HG03280 (cell line): ENCODE measurements at regions not wholly inside any gene's neighbourhood (a gene's known extent, or its start where the extent isn't known, plus 50 kb on each side); places are given as distances from the start of the nearest gene placed in this dataset.
A peak's percentile ranks its signal among the peaks of the same experiment; 100 is the strongest.
"Not testable (repeated sequence)": the region's sequence is repeated elsewhere in the genome, so short reads cannot be mapped to it uniquely, and the experiment has no call there.

Experiments used
- ATAC-seq: cut with Tn5 transposase; IDR thresholded peaks from one replicate; pipeline ENCODE4 v1.9.1; 2021; ENCODE audit warnings: mild to moderate bottlenecking, moderate library complexity; ENCODE audit not compliant: unreplicated experiment

- no peak for ATAC-seq
These were observed 1618.0 kb upstream of the PCDH10 start for GRCh38 chr4:131531087-131531486.

GRCh38 chr4:131534944-131535645, 1614.0 kb upstream of the PCDH10 start:
- ATAC-seq = no peak

GRCh38 chr4:131540256-131540655, 1608.8 kb upstream of the PCDH10 start:
- no peak for ATAC-seq

- no peak for ATAC-seq
These were observed 1601.5 kb upstream of the PCDH10 start for GRCh38 chr4:131547506-131547981.

- ATAC-seq = no peak
These were observed 1597.8 kb upstream of the PCDH10 start for GRCh38 chr4:131551306-131551705.

DNA sequence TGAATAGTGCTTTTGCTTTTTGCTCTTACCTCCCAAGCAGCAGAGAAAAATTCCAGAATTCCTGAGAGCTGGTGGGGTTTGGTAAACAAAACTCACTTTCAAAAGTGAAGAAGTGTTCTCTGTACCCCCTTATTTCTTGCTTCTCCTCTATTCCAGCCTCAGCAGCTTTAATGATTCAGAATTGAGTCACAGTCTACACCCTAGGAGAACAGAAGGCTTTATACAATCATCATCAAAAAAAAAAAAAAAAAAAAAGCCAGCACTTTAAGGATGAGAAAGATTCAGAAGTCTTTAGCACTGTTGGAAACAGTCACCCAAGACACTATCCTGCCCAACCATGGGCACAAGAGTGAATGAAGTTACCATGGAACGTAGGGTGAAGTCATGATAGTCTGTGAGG, 1583.1 kb upstream of the PCDH10 start:
- no peak for ATAC-seq

DNA sequence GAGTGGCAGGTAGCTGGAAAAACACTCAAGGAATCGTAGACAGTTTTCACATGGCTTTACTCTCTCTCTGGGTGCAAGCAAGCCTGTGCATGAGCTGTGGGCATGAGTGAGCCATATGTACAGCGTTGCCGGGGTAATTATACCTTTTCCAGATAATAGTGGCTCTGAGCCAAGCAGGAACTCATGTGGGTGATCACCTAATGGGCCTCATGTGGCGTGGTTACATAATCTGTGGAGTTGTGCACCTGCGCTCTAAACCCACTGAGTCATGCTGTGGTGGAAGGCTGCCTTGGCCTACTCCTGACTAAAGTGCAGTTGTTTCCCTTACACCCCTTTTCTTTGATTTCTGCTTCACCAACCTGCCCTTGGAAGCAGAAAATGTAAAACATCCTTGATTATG, 1564.5 kb upstream of the PCDH10 start:
- ATAC-seq = no peak

DNA sequence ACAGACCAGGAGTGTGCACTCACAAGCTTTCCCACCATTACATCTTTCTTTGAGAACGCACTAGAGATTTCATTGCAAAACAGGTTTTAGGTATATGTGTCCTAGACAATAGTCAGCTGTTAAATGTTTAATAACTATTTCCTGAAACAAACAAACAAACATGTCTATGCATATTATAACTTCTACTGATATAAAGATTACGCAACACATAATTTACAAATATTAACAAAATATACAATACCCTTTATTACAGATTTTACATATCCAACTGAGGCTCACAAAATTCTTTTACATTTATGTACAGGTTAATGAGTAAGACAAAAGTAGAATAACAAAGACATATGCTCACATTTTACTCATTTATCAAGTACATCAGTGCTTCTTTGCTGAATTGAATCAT, 1554.0 kb upstream of the PCDH10 start:
- no peak for ATAC-seq

GRCh38 chr4:131603705-131604104, 1545.4 kb upstream of the PCDH10 start:
- ATAC-seq = no peak

DNA sequence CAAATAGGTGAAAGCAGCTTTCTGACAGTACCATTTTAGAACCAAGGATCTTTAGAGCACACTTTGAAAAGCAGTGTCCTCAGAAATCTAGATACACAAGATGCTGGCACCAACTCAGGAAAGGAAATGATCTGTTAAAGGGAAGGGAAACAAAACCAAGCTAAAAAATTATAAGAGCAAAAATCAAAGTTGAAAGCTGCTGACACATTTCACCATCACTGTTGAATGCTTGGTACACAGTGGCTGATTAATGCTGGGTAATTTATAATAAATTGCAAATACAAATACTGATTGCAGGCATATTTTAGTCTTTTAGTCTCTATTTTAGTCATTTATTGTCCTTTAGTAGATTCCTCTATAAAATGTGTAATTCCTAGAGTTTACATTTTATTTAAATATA, 1540.1 kb upstream of the PCDH10 start:
- ATAC-seq = no peak

DNA sequence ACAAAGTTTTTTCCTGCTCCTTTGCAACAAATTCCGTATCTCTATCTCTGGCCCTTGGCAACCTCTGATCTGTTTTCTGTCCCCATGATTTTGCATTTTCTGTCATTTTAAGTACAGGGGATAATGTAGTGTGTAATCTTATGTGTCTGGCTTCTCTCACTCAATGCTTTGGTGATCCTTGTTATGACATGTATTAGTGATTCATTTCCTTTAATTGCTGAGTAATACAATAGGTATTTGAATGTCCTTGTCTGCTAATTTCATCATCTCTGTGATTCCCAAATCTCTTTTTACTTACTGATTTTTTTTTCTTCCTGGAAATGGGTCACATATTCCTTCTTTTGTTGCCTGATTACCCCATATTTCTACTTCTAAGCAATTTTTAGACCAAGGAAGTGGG, 1538.6 kb upstream of the PCDH10 start:
- ATAC-seq = not testable (repeated sequence)

GRCh38 chr4:131613086-131613823, 1535.8 kb upstream of the PCDH10 start:
- ATAC-seq = peak; percentile 52

DNA sequence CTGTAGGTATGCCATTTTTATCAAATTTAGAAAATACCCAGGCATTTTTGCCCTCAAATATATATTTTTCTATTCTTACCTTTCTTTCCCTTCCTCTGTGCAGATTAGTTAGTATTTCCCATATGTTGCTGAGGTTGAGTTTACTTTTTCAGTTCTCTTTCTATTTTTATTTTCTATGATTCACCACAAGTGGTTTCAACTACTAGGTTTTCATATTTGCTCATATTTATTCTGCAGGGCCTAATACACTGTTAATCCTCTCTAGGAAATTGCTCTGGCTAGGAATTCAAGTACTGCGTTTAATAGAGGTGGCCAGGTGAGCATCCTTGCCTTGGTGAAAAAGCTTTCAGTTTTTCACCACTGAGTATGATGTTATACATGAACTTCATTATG, 1535.3 kb upstream of the PCDH10 start:
- ATAC-seq = peak; percentile 92

GRCh38 chr4:131632877-131633276, 1516.2 kb upstream of the PCDH10 start:
- ATAC-seq = no peak

GRCh38 chr4:131635191-131635590, 1513.9 kb upstream of the PCDH10 start:
- ATAC-seq = no peak

- ATAC-seq = no peak
These were observed 1510.3 kb upstream of the PCDH10 start for GRCh38 chr4:131638781-131639180.

- no peak for ATAC-seq
These were observed 1504.5 kb upstream of the PCDH10 start for GRCh38 chr4:131644619-131645018.

- ATAC-seq = no peak
These were observed 1499.9 kb upstream of the PCDH10 start for GRCh38 chr4:131649227-131649626.

GRCh38 chr4:131650951-131651350, 1498.1 kb upstream of the PCDH10 start:
- ATAC-seq = no peak

DNA sequence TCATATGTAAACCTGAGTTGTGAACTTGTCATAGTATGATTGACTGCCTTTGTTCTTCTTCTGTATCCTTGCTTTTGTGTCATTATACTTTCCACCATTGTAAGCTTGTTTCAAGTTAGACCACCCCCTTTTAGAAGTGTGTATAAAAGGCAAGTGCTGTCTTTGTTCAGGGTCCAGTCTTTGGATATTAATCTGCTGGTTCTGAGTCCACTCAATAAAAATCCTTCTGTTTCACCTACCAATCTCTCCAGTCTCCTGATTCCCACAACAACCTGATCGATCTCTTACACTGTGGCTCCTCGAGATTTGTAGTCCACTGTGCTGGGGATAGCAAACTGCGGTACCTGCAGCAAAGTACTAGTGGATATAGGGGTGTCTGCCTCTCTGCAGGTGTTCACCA, 1465.8 kb upstream of the PCDH10 start:
- not testable (repeated sequence) for ATAC-seq

DNA sequence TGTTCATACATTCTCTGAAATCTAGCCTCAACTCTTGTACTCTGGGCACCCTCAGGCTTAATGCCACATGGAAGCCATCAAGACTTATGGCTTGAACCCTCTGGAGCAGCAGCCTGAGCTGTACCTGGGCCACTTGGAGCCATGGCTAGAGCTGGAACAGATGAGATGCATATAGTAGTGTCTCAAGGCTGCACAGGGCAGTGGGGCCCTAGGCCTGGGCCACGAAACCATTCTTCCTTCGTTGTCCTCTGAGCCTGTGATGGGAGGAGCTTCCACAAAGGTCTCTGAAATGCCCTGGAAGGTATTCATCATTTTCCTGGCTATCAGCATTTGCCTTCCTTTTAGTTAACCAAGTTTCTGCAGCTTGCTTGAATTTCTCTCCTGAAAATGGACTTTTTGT, 1427.2 kb upstream of the PCDH10 start:
- ATAC-seq = no peak

DNA sequence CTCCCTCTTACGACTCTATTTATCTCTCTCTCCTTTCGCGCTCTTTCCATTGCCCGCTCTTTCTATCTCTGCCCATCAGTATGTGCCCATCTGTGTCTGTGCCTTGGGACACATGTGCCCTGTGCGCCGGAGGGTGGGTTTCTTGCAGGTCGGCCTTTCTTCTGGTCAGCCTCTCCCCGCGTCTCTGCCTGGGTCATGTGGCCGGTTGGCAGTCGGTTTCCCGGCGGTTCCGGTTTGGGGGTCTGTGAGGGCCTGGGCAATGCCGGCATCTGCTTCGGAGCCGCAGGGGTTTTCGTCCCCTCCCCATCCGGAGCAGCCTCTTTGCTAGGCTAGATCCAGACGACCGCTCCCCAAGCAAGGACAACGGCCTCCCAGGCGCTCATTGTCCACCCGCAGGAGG, 1426.0 kb upstream of the PCDH10 start:
- not testable (repeated sequence) for ATAC-seq
